GM12873 (cell line): ENCODE measurements at regions not wholly inside any gene's neighbourhood (a gene's known extent, or its start where the extent isn't known, plus 50 kb on each side); places are given as distances from the start of the nearest gene placed in this dataset.

Experiments
- CTCF ChIP-seq: IDR thresholded peaks from 2 replicates; pipeline ENCODE4 v1.5.1; 2012; ENCODE audit warnings: low read depth, mild to moderate bottlenecking, moderate library complexity, low read length, control low read depth; ENCODE audit not compliant: insufficient read depth; ENCODE audit errors: missing control alignments

DNA sequence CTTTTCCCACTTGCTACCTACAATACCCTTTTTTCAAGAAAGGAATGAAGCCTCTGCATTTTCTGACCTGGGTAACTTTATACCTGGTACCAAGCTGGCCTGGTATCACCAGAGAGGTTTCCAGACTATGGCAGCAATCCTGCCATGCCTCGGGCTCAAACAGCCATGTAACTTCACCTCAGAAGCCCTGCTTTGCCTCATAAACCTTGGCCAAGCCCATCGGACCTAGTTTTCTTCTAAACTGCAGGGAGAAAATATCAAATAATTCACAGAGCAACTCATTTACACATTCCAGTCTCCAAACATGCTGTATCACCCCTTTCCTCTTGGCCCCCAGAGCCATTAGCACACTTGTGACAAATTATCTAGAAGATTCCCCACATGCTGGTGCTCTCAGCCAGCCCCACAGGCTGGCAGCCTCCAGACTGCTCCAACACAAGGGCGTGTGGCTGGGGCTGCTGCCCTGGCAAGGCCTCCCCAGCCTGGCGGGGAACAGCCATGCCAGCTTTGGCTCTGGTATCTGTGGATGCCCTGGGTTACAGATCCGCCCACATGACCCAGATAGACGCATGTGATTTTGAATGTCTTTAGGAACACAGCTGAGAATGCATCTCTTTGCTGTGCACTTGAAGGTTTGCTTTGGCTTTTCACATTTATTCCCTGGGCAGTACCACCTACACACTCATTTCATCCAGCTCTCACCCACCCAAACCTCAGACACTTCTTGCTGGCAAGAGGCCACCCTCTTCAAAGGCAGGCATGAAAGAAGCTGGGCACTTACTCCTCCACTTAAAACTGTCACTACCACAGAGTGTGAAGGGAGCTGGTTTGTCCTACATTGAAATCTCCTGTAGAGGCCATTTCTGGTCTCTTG lies 70.0 kb upstream of the BCAR3 start:
- TF ChIP-seq CTCF: no peak

DNA sequence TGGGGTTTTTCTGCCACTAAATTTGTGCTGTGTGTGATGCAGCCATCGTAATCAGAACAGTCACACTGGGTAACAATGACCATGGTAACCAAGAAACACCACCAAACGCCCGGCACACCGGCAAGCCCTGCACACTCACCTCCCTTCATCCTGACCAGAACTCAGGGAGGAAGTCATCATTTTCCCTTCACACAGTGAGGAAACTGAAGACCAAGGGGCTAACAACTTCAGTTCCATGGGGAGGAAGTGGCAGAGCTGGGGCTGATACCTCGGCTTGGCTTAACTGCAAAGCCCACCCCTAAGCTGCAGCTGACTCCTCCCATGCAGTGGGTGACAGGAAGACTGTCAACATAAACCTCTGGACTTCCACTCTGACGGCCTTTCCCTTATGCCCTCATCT lies 69.3 kb upstream of the BCAR3 start:
- no peak for TF ChIP-seq CTCF

DNA sequence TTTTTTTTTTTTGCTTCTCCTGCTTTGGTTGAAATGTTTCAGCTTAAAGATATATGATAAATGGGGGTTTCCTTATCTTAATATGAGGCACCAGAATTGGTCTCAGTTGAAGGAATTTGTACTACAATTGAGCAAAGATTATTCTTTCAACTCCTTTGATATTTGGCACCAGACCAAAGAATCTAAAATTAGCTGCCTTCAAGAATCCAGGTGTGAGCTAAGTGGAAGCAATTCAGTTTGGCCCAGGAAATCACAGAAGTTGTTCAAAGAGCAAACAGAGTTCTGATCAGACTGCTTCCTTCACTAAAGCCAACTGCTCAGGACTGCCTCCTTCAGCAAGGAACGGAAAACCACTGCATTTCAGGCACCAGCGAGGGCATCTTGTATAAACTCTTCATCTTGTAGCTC lies 68.3 kb upstream of the BCAR3 start:
- TF ChIP-seq CTCF: peak; percentile 52

GRCh38 chr1:93749487-93749886 lies 67.8 kb upstream of the BCAR3 start:
- TF ChIP-seq CTCF: no peak

DNA sequence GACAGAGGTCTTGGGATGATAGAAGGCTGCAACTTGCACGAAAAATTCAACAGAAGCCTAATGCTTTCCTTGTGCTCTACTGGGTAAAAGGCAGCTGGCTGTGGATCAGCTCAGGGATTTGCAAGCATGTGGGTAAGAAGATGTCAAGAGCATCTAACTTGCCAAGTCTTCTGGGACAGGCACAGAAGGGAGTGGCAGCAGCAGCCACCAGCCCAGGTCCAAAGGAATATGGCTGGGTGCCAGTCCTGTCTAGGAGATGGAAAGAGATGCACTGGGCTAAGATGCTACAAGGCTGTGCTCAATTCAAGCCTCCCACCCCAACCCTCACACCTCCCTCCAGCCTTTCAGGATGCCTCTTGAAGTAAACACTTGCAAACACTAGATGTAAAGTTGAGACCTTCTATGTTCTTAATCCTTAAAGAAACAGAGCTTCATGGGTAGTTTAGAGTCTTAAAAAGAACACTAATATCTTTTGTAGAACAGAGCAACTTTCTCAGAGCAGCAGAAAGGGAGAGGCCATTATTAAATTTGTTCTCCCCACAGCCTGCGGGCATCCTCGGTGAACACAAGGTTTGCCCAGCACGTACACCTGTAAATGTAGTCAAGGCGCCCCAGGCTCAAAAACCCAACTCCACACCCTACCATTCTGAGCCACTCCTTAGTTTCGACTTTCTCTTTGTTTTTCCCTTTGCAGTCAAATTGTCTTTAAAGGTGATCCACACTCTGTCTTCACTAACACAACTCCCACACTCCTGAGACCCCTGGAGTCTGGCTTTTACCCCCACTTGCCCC lies 64.6 kb upstream of the BCAR3 start:
- no peak for TF ChIP-seq CTCF

GRCh38 chr1:93744299-93744988 lies 62.8 kb upstream of the BCAR3 start:
- TF ChIP-seq CTCF: no peak

DNA sequence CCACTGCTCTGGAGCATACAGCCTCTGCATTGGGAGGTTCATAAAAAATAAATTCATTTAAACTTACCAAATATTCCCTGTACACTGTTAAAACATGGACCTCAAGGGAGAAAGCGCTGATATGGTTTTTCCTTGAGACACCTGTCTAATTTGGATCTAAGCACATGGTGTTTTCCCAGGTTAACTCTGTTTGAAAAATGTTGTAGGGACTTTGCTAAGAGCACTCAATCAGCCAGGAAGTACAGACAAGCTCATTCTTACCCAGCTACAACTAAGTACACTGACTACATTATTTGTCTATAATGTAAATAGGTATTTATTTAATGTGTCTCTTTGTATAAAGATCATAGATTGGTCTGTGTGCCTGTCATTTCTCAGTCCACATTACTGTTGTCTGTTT lies 61.8 kb upstream of the BCAR3 start:
- TF ChIP-seq CTCF: no peak
